Right renal cortex interstitium (tissue), 3 donors: ENCODE measurements at regions not wholly inside any gene's neighbourhood (a gene's known extent, or its start where the extent isn't known, plus 50 kb on each side); places are given as distances from the start of the nearest gene placed in this dataset.
"Not testable (repeated sequence)": the region's sequence is repeated elsewhere in the genome, so short reads cannot be mapped to it uniquely, and the experiment has no call there.

ENCODE experiments used
- DNase-seq, 3 donors: peaks; one replicate each; pipeline ENCODE4 v3.0.0-alpha.2; 2013; ENCODE audit warnings: low read depth in 3 of 3, low spot score in 2 of 3

DNA sequence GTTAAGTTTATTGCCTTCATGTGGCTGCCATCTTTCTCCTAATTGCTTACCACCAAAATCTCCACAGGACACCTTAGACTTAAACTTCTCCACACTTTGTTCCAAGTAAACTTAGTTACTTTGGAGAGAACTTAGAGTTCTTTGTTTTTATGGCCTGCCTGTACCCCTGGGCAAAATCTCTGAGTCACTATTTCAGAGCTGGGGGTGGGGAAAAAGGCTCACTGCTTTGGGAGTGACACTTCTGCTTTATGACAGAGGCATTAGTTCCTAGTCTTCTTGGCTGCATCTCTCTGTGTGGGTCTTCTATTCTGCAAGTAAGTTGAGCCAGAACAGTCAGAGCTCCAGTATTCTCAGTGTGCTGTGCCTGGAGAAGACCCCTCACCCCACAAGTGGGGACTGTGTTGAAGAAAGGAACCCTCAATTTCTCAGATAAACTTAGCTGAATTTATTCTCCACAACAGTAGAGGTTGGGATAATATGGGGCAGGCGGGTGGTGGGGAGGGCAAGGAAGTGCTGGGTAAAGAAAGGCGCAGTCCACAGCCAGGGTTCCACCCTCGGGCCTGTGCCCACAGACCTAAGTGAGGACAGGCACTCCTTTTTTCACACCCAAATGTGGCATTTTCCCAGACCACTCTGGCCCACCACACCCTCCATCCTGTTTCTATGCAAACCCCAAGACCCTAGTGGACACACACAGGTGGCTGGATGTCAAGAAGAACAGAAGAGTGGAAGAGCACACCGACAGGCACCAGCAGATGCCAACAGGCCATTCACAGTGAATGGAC is 636.6 kb upstream of the MAN1A1 start:
- DNase-seq: no peak

DNA sequence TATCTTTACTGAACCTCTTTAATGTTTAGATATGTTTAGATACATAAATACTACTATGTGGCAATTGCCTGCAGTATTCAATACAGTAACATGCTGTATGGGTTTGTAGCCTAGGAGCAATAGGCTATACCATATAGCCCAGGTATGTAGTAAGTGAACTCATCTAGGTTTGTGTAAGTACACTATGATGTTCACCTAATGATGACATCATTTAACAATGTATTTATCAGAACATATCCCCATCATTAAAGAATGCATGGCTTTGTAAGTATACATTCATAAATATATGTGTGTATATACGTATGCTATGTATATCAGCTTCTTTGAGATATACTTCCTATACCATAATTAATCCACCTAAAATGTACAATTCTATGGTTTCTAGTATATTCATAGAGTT is 631.2 kb upstream of the MAN1A1 start:
- no peak for DNase-seq

DNA sequence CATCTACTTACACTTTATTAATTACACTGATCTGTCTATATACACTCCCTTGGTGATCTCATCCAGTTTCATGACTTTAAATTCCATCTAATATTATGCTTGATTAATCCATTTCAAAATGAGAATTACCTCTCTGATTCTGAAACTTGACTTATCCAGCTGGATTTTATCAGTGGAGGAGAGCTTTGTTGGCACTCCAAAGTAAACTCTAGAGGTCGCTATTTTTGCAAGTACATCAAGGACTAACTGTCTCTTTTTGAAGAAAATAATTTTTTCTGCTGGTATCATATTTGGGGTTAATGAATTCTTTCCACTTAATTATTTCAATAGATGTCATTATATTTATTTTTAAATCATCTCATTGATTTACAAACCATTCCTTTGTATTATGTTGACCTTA is 630.3 kb upstream of the MAN1A1 start:
- no peak for DNase-seq

DNA sequence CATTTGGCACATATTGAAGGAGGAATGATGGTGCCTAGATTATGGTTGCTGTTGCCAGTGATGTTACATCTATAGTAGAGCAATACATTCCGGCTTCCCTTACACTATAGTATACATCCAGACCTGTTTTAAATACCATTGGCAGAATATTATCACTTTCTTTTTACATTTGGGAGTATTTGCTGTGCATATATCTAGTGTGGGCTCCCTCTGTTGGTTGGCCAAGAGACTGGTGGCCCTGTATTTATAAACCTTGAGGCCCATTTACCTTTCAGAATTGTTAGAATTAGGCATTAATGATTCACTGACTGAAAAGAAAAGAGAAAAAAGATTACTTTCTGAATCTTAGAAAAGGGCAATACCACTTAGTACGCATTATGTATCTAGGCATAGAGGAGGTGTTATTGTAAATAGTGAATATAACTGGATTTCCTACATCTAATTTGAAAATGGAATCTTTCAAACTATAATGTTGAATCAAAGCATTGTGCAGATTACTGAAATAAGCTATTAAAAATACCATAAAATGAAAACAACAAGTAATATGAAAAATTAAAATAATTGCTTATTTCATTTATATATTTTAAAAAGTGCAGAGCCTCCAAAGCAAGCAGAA is 628.8 kb upstream of the MAN1A1 start:
- DNase-seq: no peak

DNA sequence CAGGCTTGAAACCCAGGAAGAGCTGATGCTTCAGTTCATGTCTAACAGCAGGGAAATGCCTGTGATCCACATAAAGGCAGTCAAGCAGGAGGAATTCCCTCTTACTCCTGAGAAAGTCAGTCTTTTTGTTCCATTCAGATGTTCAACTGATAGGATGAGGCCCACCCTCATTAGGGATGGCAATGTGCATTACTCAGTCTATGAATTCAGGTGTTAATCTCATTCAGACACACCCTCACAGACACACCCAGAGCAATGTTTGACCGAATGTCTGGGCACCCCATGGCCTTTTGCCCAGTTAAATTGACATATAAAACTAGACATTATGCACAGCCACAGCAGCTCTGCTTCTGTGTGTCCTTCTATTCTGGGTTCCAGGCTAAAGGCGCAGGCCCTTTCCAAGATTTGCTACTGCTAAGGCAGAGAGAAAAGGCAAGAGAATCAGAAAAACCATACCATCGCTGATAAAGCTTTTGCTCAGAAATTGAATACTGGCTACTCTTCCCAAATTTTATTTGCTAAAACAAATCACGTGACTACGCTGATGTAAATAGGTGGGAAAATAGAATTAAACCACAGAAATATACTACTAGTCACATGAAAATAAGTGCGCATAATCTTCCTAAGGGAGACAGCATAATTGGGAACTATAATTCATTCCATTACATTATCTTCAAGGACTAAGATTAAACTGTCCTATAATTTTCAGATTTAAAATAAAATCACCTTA is 625.0 kb upstream of the MAN1A1 start:
- no peak for DNase-seq

DNA sequence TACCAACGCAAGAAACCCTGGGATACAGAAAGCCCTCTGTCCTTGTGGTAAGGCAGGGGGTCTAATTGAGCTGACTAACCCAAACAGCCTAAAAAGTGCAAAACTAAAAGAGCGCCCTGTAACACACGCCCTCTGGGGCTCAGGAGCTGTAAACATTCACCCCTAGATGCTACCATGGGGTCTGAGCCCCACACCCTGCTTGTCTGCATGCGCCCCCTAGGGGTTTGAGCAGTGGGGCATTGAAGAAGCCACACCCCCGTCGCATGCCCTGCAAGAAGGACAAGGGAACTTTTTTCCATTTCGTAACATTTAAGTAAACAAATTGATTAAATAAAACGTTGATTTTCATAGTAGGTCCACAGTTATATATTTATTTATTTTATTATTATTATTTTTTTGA is 616.9 kb upstream of the MAN1A1 start:
- DNase-seq: no peak

DNA sequence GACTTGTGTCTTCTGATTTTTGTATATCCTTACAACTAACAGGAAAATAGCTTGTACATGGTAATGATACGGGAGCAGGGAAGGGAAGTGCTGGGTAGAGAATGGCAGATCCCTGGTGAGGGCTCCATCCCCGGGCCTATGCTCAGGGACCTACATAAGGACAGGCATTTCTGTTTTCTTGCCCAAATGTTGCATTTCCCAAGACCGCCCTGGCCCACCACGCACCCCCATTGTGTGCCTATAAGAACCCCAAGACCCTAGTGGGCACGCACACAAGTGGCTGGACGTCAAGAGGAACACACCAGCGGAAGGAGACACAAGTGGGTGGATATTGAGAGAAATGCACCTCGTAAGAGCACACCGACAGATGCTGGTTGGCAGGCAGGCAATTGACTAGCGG is 616.3 kb upstream of the MAN1A1 start:
- DNase-seq: no peak

DNA sequence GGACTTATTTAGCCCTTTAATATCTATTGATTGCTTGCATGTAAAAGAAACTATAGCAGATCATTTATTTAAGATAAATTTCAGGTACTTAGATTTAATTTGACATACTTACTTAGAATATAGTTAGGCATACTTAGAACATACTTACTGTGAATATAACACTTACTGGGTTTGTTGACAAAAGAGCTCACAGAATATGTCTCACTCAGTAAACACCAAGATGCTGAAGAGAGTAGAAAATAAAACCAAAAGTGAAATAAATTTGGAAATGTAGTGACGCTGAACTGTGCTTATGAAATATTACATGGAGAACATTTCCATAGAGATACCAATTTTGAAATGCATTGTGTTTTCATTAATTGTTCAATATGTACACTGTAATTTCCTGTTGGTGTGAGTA is 615.4 kb upstream of the MAN1A1 start:
- DNase-seq: no peak

DNA sequence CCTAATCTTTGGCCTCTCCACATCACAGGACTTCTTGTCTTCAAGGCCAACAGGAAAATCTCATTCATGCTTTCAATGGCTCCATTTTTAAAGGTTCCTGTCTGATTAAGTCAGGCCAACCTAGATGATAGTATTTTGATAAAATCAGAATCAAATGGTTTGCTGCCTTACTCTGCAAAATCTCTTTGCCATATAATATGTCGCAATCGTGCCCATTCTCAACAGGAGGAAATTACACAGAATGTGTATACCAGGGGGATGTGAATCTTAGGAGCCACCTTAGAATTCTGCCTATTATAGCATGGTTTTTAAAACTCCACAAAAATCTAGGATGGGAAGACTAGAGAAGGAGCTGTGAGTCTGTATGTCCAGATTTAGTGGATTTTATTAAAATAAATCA is 612.9 kb upstream of the MAN1A1 start:
- no peak for DNase-seq

DNA sequence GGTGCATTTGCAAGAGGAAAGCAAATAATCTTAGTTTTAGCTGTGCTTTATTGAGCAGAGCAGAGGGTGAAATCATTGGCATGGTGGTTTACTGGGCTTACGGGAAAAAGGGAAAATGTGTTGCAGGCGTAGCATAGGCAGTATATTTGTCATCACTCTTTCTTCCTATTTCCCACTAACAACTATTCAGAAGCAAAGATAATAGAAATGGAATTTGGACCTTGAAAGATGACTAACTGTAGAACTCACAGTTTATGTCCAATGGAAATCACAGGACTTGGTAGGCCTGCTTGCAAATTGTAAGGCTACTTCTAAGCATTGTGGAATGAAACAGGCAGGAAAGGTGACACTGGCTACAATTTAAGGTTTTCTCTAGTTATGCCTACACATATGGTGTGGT is 611.9 kb upstream of the MAN1A1 start:
- DNase-seq: no peak

DNA sequence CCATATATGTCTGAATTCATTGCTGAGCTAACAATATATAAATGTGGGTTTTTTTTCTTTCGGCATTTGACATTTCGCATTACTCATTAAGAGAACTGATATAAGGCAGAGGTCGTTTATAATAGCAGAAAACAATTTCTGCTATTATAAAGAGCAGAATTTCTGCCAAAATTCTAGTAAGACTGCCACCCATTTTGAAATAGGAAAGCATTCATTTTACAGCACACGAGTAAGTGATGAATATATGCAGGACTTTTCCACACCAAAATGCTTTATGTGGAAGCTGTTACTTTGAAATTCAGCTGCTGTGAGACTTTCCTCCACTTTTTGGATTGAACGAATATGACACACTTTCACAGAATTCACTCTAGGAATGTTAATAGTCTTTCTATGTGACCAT is 610.9 kb upstream of the MAN1A1 start:
- no peak for DNase-seq

DNA sequence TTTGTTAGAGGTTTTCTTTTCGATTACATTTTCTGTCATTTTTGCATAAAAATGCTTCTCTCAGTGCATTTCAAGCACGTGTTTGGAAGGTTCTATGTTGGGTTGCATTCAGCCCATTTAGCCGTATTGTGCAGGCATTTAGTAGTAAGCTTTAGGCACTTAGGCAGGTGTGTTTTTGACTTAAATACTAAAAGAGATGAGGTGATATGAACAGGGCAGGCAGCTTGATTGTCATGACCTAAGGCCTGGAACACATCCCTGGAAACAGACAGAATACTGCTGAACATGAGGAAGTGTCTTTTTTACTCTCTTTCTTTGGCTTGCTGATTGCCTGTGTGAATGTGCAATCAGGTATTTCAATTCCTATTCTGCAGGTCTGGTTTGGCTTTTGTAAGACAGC is 610.5 kb upstream of the MAN1A1 start:
- no peak for DNase-seq

DNA sequence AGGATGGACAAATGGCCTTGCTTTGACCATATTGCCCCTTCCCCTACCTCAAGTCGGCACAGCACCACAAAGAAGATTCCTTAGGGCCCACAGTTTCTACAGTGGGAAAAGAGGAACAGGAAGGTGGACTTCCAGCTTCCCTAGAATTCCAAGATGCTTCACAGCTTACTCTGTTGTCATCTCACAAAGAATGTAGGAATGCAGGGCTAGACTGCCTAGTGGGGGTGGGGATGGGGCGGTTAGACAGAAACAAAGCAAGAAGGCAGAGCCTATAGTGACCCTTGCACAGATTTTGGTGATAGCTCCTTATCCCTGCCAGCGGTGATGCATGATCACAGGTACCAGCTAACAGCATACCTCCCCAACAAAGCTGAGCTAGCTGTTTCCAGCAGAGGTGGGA is 607.6 kb upstream of the MAN1A1 start:
- DNase-seq: no peak

DNA sequence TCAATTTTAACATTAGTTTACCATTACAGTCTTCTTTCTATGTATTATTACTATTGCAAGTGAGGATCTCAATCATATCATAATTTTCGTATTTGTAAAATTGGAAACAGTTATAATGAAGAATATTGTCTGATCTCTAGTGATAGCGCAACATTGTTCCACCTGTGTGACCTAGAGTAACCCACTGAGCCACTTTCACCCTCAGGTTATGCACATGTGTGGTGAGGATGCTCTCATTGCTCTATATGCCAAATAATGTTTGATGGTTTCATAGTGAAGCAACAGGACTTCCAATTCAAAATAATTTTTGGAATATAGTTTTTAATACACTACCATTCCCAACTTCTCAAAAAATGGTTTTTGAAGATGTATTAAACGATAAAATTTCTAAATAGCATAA is 603.1 kb upstream of the MAN1A1 start:
- no peak for DNase-seq

DNA sequence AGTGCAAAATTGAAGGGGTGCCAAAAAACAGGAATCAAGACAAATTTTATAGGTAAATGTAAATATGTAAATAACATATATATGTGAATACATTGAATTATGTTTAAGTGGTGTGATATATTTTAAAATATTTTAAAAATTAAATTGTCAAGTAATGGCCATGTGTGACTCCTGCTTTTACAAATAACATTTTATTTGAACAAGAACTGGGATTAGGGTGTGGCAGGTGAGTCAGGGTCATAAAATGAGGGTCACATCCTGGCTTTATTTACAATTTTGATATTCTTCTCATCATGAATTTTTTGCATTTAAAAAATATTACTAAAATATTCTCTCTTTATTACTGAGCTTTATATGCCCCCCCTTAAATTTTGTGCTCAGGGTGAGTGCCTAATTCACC is 601.1 kb upstream of the MAN1A1 start:
- no peak for DNase-seq

DNA sequence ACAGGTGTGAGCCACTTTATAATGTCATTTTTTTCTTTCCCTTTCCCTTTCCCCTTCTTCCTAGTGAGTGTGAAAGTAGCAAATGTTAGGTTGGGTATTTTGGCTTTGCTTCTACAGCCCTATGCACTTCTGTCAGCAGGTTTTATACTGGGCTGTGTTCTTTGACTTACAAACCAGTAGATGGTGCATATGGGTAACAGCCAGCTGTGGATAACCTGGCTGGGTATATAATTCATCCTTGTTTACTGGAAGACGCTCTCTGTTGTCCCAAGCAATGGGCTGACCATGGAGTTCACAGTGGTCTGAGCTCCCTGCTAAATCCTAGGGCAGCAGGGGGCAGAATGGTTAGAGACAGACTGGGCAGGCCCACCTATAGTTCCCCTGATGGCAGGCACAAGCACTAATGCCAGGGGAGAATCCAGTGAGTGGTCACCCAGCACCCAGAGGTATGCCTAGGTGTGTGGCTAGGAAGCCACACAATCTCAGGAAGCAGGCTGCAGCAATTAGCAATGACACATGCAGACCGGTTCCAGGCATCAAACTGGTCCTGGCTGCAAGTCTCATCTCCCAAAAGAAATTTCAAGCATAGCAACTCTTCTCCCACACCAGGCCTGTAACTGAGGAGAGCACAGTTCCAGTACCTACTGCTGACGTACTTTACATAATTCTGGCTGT is 592.7 kb upstream of the MAN1A1 start:
- DNase-seq: no peak

DNA sequence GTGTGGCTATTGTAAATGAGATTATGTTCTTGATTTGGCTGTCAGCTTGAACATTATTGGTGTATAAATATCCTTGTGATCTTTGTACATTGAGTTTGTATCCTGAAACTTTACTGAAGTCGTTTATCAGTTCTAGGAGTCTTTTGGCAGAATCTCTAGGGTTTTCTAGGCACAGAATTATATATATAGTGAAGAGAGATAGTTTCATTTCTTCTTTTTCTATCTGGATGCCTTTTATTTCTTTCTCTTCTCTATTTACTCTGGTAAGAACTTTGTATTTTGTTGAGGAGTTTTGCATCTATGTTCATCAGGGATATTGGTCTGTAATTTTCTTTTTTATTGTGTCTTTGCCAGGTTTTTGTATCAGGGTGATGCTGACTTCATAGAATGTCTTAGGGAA is 589.2 kb upstream of the MAN1A1 start:
- no peak for DNase-seq

DNA sequence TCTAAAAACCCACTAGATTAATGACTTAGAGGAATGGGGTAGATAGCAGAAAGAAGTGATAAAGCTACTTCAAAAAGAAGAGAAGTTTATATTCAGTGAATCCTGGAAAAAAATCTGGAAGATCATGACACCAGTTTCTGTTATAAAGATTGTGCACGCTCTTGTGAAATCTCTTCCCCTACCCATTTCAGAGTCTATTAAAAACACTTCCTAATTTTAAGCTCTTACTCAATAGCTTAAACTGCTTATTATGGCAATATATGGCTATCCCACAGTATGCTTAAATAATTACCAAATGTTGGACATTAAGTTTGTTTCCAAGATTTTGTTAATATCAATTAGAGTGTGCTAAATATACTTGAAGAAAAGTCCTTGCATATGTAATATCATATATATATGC is 585.3 kb upstream of the MAN1A1 start:
- DNase-seq: no peak

DNA sequence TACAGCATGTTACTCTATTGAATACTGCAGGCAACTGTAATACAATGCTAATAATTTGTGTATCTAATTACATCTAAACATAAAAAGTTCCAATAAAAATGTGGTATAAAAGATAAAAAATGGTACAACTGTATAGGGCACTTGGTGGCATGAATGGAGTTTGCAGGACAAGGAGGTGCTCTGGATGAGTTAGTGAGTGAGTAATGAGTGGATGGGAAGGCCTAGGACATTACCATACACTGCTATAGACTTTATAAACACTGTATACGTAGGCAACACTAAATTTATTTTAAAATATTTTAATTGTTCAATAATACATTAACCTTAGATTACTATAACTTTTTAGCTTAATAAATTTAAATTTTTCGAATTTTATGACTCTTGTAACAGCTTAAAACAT is 579.6 kb upstream of the MAN1A1 start:
- no peak for DNase-seq

DNA sequence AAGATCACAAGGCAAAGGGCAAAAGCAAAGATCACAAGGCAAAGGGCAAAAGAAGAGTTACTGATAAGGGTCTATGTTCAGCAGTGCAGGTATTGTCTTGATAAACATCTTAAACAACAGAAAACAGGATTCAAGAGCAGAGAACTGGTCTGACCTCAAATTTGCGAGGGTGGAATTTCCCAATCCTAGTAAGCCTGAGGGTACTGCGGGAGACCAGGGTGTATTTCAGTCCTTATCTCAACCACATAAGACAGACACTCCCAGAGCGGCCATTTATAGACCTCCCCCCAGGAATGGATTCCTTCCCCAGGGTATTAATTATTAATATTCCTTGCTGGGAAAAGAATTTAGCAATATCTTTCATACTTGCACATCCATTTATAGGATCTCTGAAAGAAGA is 575.3 kb upstream of the MAN1A1 start:
- DNase-seq: not testable (repeated sequence)

DNA sequence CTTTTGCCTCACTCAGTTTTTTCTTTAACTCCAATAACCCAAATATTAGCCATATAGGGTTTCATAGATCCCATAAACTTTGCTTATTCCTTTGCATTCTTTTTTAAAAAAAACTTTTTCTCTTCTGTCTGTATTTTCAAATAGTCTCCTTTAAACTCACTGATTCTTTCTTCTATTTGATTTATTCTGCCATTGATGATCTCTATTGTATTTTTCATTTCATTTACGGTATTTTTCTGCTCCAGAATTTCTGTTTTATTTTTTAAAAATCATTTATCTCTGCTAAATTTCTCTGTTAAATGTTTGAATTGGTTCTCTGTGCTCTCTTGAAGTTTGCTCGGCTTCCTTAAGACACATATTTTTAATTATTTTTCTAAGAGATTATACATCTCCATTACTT is 573.3 kb upstream of the MAN1A1 start:
- no peak for DNase-seq
